ENCODE measurements at regions not wholly inside any gene's neighbourhood (a gene's known extent, or its start where the extent isn't known, plus 50 kb on each side); places are given as distances from the start of the nearest gene placed in this dataset.

- TF ChIP-seq CTCF (IDR thresholded peaks at IDR 0.05), result no peak
- TF ChIP-seq POLR2AphosphoS5 (IDR thresholded peaks at IDR 0.05; ENCODE audit: insufficient read depth in 1 of 2, low read depth in 1 of 2), result no peak
Observed at GRCh38 chrX:44439242-44439794, 95.8 kb upstream of the EFHC2 start.
